ENCODE measurements at regions not wholly inside any gene's neighbourhood (a gene's known extent, or its start where the extent isn't known, plus 50 kb on each side); places are given as distances from the start of the nearest gene placed in this dataset.

DNA sequence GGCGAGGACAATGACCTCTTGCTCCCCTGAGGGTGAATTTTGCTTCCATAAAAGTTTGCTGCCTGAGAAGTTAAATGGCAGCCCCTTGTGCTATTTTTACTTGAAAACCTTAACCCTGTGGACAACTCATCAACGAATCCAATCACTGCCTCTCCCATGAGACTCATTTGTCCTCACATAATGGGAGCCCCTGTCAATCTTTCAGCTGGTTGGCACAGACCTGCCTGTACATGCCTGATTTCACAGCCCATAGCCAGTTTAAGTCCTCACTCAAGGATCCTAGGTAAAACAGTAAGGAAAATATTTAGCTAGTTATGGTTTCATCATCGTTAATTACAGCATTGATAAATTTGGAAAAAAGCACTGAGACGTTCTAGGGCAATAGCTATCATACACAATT is 207.4 kb downstream of the NHLRC3 start:
- DNase-seq = no peak

DNA sequence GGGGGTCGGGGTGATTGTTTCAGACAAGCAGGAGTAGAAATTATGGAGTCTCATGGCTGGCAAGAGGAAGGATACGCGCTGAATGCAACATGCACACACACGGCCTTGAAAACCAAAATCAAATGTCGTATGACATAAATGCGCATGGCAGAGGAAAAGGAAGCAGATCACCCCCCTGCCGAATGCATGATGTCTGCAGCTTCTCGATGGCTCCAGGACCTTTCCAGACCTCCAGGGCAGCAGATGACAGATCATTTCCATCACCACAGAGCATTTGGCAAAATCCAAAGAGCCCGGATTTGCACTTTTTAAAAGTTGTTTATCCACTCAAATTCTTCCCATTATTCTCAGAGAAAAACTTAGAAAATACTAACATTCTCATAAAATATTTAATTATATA is 211.7 kb downstream of the NHLRC3 start:
- DNase-seq = no peak

DNA sequence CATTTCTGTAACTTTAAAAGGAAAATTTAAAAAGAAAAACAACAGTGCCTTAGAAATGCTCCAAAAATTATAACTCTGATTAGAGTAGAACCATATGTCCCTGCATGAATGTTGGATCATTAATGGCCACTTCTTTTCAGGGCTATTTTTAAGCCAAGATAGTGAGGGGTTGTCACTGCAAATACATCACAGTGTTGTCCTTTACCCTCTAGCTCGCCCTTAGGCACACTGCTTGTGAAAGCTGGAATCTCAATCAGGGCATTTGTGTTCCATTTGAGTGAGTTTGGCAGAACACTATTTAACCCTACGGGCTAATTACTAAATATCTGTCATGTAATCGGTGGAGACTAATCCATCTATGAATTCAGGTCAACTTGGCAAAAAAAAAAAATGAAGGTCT is 212.2 kb downstream of the NHLRC3 start:
- no peak for DNase-seq

DNA sequence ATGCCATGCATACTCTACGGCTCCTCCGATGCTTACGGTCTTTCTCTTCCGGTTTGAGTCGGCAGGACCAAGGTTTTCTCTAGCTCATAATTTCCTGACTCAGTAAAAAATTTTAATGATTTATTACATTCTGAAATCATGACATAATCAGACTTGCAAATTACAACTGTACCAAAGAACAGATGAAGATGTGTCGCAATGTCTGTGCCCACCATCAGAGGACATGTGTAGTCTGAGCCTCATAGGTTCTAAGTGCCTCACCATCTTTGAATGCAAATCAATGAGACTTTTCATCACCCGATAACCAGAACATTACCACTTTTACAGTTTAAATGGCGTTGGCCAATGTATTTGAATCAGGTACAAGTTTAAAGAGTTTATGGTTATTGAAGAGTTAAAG is 213.1 kb downstream of the NHLRC3 start:
- DNase-seq = no peak

DNA sequence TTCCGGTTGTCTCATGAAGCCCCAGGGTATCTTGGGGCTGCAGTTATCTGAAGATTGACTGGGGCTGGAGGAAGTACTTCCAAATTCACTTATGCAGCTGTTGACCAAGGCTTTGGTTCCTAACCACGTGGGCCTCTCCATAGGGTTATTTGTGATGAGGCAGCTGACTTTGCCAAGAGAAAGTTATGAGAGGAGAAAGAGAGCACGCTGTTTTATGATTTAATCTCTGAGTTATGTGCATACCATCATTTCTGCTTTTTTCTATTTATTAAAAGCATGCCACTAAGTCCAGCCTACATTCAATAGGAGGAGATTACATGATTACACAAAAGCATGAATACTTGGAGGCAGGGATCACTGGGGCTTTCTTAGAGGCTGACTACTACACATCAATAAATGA is 215.5 kb downstream of the NHLRC3 start:
- DNase-seq = peak; percentile 81

DNA sequence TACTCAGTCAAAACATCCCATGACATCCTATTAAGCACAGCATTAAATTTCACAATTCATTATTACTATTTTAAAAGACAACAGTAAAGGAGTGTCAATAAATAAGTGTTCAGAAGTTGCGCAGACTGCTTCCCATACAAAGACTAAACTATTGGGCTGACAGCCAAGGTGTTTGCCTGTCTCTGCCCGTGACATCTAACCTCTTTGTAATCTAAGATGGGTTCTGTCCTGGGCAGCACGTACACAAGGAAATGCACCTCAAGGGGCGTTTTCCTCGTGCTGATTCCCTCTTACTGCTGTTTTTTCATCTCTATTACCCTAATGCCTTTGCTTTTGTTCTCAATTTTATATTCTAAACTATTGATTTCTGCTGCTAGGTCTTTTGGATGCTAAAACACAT is 216.3 kb downstream of the NHLRC3 start:
- DNase-seq = no peak

DNA sequence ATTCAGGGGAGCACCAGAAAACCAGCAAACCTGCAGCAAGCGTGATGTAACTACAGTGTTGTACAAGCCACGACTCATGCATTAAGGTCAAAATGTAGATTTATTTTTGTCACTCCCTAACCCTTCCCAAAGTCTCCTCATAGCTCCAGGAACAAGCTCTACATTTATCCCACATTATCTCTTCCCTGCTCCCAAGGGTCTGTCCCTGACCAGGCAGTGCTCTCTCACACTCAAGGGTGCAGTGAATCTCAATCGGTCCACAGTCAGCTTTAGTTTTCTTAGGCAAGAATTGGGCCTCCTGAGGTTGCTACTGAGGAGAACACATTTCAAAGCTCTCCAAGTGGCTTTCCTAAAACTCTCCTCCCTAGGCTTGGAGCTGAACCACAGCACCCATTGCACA is 219.4 kb downstream of the NHLRC3 start:
- DNase-seq = no peak

DNA sequence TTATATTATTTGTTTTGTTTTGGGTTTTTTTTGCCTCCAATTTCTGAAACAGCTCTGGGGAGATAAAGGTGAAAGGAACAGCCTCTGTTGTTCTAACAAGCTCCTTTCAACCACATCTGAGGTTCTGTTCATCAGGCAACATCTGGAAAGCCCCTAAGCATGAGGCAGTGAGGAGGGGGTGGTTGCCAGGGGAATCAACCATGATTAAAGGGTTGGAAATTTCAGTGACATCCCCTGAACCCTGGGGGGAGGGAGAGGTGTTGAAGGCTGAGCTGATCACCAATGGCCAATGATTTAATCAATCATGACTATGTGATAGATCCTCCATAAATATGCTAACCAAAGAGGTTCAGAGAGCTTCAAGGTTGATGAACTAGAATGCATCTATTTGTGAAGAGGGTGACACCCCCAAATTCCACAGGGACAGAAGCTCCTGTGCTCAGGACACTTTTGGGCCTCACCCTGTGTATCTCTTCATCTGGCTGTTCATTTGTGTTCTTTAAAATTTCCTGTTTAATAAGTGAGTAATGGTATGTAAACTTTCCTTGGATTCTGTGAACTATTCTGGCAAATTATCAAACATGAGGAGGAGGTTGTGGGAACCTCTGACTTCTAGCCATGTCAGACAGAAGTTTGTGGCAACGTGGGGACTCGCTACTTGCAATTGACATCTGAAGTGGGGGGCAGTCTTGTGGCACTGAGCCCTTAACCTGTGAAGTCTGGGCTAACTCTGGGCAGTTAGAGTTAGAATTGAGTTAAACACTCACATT is 221.3 kb downstream of the NHLRC3 start:
- DNase-seq = peak; percentile 63

DNA sequence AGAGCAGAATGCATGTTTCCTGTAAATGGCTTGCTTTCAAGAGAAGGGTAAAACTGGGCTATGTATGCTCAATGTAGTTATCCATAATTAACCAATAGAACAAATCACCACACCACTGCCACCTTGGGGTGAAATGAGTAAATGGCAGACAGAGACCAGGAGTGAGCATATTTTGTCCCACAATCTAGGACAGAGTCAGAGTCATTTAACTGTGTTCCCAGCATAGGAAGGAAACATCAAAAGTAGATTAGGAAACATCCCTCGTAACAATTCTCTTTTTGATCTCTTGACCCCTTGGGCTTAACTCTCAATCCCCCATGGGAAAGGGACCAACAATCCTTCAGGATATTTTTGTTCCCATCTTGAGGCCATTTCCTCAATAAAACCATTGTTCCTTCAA is 224.8 kb downstream of the NHLRC3 start:
- DNase-seq = peak; percentile 54

DNA sequence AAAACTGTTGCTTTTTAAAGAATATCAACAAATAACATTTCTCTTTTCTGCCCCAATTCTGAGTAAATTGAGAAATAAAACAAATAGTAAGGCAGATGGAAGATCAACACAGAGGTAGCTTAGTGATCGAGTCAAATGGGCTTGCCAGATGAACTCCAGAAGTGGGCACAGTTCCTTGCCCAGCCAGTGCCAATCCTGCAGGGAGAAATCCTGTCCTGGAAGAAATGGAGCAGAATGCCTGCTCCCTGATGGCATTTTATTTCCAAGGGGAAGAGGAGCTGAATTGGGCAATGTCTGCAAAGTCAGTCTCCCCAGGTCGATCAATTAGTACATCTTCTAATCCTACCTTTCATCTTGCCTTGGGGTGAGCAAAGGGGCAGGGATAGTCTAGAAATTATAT is 225.3 kb downstream of the NHLRC3 start:
- DNase-seq = no peak

DNA sequence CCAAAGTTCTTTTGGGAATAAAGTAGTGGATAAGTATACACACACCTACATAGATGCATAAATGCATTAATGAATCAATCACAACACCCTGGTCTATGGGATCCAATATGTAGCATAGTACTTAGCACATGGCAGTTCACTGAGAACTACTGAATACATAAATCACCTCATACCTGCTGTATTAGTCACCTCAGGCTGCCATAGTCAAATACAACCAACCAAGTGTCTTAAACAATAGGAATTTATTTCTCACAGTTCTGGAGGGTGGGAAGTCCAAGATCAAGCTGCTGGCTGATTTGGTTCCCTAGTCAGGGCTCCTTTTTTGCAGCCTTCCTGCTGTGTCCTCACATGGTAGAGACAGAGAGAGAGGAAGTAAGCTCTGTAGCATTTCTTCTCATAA is 228.2 kb downstream of the NHLRC3 start:
- DNase-seq = peak; percentile 23

DNA sequence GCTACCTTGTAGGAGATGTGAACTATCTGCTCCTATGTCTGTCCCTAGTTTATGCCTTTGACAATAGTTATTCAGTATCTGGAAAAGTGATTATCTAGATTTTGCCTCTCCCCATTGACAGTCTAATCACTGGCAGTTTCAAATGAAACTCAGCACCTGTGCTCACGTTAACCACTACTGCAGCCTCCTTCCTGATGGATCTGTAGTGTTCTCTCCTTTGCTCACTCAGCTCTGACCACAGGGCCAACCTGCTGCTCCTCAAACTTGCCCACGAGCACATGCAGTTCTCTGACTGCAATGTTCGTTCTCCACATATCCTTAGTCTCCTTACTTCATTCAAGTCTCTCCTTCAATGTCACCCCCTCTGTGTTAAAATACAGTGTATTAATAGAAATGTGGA is 230.1 kb downstream of the NHLRC3 start:
- DNase-seq = no peak

DNA sequence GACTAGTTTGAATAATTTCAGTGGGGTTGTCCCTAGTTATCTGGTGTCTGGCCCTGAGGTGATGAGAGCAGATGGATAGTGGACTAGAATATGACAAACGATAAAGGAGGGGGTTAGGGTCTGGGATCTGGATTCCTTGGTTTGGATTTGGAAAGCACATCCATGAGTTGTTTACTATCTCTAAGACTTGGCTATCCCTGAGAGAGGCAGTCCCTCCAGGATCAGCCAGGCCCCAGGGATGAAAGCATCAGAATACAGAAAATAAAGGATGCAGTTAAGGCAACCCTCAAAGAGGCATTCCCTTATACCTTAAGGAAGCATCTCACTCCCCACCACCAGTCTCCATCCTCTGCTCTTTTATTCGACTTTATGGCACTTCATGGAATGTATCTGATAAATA is 230.7 kb downstream of the NHLRC3 start:
- DNase-seq = no peak

DNA sequence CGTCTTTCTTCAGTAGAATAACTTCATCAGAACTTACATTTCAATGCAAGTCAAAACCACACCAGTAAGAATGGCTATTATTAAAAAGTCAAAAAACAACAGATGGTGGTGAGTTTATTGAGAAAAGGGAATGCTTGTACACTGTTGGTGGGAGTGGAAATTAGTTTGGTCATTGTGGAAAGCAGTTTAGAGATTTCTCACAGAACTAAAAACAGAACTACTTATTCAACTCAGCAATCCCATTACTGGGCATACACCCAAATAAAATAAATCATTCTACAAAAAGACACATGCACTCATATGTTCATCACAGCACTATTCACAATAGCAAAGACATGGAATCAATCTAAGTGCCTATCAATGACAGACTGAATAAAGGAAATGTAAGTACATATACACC is 231.2 kb downstream of the NHLRC3 start:
- peak; percentile 45 for DNase-seq

DNA sequence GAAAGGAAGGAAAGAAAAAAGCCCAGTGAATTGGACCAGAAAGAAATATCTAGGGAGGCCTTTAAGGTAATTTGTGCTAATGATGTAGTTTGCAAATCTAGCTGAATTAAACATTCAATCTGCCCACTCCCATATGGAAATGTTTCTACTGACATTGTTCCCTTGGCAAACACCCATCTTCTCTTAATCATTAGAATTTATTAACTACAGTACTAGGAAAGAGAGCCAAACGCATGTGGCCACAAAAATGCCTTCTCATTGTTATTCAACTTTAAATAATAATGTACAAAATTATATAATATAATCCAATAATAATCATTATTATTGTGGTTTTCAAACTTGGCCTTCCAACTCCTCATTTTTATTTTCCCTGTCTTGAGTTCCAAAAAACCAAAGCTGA is 234.7 kb downstream of the NHLRC3 start:
- DNase-seq = no peak

DNA sequence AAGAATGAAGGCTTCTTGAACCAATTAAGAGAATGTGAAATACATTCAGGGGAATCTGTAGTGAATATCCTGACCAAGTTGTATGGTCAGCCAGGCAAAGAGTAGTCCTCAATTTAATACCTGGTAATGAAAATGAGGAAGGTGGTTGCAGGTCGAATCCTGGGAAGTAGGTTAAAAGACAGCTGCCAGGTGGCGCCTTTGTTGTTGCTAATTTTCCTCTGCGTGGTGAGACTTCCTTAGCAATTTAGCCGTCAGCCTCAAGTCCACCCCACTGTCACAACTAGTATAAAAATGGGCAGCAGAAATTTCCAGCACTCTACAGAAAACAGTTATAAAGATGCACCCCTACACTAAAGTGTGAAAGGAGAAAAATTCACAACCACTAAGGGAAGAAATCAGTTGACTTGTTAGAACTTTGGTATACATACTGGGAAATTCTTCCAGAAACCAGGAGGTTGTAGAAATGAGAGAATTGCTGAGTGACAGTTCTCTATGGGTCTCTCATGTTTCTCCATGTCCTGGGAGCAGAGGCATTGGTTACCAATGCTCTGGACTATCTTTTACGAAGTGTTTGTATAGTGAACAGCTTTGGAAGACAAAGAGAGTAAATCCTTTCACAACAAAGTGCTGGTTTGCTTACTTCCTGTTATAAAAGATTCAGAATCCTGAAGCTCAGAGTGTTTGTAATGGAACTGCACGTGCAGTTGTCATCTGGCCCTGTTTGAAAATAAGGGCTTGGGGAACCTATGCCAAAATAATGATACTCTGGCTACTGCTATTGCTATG is 235.9 kb downstream of the NHLRC3 start:
- DNase-seq = no peak

DNA sequence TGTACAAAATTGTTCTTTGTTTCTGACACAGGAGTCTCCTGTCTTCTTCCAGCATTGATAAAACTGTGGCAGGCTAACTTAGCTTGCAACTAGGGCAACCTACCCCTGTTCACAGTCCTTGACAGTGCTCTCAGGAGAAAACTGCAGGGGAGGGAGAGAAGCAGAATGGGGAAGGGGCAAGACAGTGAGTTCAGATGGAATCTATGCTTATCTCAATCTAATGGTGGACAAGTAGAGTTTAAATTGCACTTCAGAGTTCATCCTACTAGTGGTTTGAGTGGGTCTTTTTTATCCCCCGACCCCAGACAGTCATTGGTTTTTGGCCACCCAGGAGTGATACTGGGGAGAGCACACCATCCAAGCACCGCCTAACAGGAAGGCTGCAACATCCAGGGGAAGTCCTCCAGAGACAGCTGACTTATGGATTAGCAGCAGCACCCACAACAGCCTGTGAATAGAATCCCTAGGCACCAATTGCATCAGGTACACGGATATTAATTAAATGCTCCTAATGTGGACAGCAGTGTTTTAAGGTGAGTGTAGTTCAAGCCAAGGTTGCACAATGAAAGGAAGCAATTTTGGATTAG is 236.6 kb downstream of the NHLRC3 start:
- DNase-seq = no peak

DNA sequence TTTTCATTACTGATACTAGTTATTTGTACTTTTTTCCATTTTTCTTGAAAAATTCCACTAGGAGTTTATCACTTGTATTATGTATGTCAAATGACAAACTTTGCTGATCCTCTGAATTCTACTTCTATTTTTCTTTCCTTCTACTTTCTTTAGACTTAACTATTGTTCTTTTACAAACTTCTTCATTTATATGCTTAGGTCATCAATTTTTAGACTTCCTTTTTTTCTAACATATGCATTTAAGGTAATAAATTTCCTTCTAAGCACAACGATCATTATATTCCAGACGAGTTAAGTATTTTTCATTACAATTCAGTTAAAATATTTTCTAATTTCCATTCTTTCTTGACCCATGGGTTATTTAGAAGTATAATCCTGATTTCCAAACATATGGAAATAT is 240.8 kb downstream of the NHLRC3 start:
- no peak for DNase-seq

DNA sequence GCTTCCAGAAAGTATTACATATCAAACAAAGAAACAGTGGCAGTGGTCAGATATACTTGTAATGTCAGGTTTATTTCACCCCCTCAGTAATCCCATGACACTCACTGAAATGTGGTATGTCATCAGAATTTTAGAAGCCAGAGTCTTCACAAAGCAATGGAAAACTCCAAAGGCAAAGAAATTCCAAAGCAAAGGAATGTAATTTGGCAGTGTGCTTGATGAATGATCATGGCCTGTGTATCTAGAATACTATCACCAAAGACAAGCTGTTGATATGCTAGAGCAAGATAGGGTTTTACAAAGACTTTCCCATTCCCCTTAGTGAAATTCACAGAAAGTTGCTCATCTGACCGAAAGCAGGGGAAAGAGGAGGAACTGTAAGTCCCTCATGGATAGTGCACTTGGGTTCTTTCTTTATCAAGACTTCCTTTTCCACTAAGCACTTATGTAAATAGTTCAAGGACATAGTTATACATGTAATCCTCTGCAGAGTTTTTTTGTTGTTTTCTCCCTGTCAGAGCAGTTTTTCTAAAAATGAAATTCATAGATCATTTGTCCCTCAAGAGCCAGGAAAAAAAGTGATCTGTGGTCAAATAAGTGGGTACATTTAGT is 243.4 kb downstream of the NHLRC3 start:
- peak; percentile 45 for DNase-seq

DNA sequence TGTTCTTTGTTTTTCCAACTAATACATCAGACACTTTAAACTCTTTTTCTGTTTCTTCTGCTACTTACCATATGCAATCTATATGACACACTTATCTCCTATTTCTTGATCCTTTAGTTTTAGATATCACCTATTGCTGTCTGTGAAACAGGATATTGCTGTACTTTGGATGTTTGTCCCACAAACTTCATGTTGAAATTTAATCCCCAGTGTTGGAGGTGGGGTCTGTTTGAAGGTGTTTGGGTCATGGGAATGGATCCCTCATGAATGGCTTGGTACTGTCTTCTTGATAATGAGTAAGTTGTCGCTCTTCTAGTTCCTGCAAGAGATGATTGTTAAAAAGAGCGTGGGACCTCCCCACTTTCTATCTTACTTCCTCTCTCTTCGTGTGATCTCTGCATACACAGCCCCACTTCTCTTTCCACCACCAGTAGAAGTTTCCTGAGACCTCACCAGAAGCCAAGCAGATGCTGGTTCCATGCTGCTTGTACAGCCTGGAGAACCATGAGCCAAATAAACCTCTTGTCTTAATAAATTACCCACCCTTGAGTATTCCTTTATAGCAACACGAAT is 244.2 kb downstream of the NHLRC3 start:
- no peak for DNase-seq

DNA sequence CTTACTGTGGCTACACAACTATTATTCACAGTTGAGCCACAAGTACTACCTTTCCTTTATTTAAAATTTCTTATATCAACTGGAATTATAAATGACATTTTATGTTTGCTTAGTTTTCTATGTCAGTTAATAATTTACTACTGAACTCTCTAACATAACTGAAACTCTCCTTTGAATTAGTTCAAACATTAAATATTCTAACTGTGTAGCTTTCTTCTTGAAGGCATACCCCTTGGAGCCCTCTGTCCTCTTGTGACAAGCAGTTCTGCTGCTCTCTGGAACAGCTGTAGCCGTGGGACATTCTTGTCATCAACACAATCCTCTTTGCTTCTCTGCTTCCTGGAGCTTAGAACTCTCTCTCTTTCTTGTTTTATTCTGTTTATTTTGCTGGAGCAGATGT is 244.8 kb downstream of the NHLRC3 start:
- DNase-seq = no peak

DNA sequence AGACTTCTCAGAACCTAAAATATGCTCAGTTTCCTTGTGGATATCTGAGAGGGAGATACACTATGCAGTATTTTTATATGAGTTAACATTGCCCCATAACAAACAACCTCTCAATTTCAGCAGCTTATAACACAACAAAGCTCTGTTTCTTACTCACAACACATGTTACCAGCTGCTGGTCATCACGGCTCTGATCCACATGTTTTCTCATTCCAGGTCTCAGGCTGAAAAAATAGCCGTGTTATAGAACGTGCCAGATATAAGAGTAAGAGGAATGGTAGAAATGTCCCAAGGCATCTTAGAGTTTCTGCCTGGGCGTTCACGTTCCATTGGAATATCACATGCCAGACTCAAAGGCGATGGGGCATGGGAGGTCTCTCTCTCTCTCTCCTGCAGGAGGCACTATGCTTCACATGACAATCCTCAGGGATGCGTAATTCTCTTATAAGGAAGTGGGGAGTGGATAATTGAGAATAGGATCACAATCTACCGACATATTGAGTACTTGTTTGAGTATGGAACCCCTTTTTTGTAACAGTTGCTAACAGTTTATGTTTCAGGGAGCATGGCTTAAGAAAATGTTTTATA is 246.6 kb downstream of the NHLRC3 start:
- no peak for DNase-seq
